Left ventricle myocardium inferior (tissue), 1 donor: ENCODE measurements at regions not wholly inside any gene's neighbourhood (a gene's known extent, or its start where the extent isn't known, plus 50 kb on each side); places are given as distances from the start of the nearest gene placed in this dataset.

Experiments
- DNase-seq: peaks from one replicate; pipeline ENCODE4 v3.0.0-alpha.2; 2020
- H3K27ac ChIP-seq: fragments of 200-600 bp; replicated peaks from 2 replicates; pipeline ENCODE4 v1.8.0; 2021
- H3K27me3 ChIP-seq: fragments of 200-600 bp; 2 replicates; pipeline ENCODE4 v1.8.0; 2021; ENCODE audit warnings: low read depth
- H3K36me3 ChIP-seq: fragments of 200-600 bp; 2 replicates; pipeline ENCODE4 v1.8.0; 2021
- H3K4me1 ChIP-seq: fragments of 200-600 bp; 2 replicates; pipeline ENCODE4 v1.8.0; 2021
- H3K4me3 ChIP-seq: fragments of 200-600 bp; 2 replicates; pipeline ENCODE4 v1.8.0; 2021; ENCODE audit warnings: mild to moderate bottlenecking, moderate library complexity
- H3K9me3 ChIP-seq: fragments of 200-600 bp; replicated peaks from 2 replicates; pipeline ENCODE4 v1.8.0; 2021
- intact Hi-C: fragments of 100-400 bp; cut with micrococcal nuclease; formaldehyde crosslinking; loops from one replicate; pipeline ENCODE4 v1.11.0; 2022
- TF ChIP-seq, protein P1 (sequence below): fragments of 200-600 bp; IDR thresholded peaks from 2 replicates; pipeline ENCODE4 v1.8.0; 2021; ENCODE audit warnings: antibody characterized with exemption, mild to moderate bottlenecking, borderline replicate concordance
- donor health status: DM: no; HTN: yes; CAD: no; lungs with severe emphysema.

DNA sequence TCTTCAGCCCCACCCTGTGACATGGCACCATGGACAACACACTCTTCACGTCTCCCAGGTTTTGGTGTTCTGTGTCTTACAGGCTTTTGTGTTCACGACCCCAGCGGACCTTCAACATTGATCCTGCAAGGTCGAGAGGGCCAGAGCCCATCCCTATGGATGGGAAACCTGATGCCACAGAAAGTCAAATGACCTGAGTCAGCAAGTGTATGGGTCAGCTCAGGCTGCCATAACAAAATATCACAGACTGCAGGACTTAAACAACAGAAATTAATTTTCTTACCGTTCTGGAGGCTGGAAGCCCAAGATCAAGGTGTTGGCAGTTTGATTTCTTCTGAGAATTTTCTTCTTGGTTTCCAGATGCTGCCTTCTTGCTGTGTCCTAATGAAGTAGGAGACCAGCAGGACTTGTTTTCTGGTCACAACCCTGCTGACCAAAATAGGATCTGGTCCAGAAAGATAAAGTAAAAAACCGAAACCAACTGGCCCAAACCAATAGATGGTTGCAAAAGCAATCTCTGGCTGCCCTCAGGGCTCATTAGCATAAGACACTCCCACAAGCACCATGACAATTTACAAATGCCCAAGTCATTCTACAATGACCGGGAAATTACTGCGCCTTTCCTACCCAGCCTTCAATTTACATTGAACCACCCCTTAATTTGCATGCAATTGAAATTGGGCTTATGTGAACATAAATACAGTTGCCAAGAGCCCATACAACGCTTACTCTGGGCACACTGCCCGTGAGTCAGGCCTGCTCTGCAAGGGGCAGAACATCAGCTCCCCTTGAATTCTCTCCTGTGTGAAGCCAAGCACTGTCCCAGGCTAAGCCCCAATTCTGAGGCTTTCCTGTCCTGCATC is 82.9 kb upstream of the SLC22A11 start:
- intact Hi-C loops = no loop called here
- H3K27me3 ChIP-seq = peaks cover 94% of the 10 kb centered on the region
- H3K9me3 ChIP-seq = peaks cover 11% of the 10 kb centered on the region
- no peaks in the 10 kb centered on the region for H3K4me1 ChIP-seq
- H3K27ac ChIP-seq = no peak overlapping the region
- DNase-seq = no peak
- TF ChIP-seq, protein P1, sequence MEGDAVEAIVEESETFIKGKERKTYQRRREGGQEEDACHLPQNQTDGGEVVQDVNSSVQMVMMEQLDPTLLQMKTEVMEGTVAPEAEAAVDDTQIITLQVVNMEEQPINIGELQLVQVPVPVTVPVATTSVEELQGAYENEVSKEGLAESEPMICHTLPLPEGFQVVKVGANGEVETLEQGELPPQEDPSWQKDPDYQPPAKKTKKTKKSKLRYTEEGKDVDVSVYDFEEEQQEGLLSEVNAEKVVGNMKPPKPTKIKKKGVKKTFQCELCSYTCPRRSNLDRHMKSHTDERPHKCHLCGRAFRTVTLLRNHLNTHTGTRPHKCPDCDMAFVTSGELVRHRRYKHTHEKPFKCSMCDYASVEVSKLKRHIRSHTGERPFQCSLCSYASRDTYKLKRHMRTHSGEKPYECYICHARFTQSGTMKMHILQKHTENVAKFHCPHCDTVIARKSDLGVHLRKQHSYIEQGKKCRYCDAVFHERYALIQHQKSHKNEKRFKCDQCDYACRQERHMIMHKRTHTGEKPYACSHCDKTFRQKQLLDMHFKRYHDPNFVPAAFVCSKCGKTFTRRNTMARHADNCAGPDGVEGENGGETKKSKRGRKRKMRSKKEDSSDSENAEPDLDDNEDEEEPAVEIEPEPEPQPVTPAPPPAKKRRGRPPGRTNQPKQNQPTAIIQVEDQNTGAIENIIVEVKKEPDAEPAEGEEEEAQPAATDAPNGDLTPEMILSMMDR = no peak
- H3K4me3 ChIP-seq = no peak overlapping the region
- H3K36me3 ChIP-seq = no peaks in the 10 kb centered on the region

GRCh38 chr11:64474680-64475079 is 81.1 kb upstream of the SLC22A11 start:
- Histone ChIP-seq H3K36me3 (no peaks in the 10 kb centered on the region), H3K4me3 (no peak overlapping the region), H3K27ac (no peak overlapping the region), H3K4me1 (no peaks in the 10 kb centered on the region), H3K27me3 (peaks cover 94% of the 10 kb centered on the region), H3K9me3 (peaks cover 11% of the 10 kb centered on the region)
- no peak for DNase-seq
- TF ChIP-seq, protein P1 = no peak
- intact Hi-C loops = no loop called here

DNA sequence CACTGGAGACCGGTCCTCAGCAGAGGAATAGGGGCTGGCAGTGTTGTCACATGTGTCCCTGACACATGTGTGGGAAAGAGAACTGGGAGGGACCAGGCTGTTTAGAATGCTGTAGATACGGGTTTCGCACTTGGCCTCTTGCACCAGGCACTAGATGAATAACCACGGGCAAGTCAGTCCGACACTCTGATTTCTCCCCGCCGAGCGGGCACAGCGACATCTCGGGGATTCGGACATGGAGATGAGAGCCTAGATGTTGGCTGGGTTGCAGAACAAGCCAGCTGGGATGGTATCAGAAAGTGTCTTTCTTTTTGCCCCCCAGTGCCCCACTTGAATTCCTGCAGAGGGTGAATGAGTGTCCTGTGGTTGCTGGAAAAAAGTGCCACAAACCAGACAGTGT is 80.6 kb upstream of the SLC22A11 start:
- Histone ChIP-seq H3K4me1 (no peaks in the 10 kb centered on the region), H3K4me3 (no peak overlapping the region), H3K36me3 (no peaks in the 10 kb centered on the region), H3K9me3 (peaks cover 10% of the 10 kb centered on the region), H3K27me3 (peaks cover 94% of the 10 kb centered on the region), H3K27ac (no peak overlapping the region)
- intact Hi-C loops = no loop called here
- no peak for DNase-seq
- TF ChIP-seq, protein P1 = no peak

DNA sequence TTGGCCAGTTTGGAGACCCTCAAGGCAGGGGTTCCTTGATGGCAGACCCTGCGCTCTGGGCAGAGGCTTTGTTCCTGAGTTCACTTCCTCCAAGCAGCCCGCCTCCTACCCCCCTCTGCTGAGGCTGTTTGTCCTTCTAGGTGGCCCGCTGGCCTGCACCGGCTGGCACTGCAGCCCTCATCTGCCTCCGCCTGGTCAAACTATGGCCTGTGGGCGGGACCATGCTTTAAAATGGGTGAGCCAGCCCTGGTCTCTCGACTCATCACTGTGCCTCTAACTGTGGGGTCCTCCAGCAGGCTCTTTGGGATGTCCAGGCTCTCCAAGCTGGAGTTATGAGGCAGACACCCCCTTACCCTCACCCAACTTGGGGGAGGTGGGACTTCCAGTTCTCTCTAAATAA is 78.9 kb upstream of the SLC22A11 start:
- no peak overlapping the region for H3K4me3 ChIP-seq
- intact Hi-C loops = no loop called here
- no peaks in the 10 kb centered on the region for H3K36me3 ChIP-seq
- H3K27ac ChIP-seq = no peak overlapping the region
- no peak for DNase-seq
- peaks cover 95% of the 10 kb centered on the region for H3K27me3 ChIP-seq
- TF ChIP-seq, protein P1 = no peak
- no peaks in the 10 kb centered on the region for H3K4me1 ChIP-seq
- H3K9me3 ChIP-seq = no peaks in the 10 kb centered on the region

DNA sequence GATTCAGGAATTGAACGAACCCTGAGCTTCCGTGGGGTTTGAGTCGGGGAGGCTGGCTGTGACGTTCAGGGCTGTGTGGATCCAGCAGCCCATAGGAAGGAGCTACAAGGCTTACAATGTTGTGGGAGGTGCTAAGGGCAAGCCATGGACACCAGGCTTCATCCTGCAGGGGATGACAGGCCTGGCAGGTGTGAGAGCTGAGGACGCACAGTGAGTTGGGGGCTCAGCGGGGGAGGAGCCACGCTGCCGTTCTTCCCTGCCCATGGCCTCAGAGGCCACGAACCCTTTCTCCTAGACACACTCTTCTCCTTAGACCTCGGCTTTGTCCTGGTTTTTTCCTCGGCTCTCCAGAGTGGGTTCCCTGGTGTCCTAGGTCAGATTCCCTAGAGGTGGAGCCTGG is 78.1 kb upstream of the SLC22A11 start:
- Histone ChIP-seq H3K9me3 (no peaks in the 10 kb centered on the region), H3K4me1 (no peaks in the 10 kb centered on the region), H3K27ac (no peak overlapping the region), H3K27me3 (peaks cover 95% of the 10 kb centered on the region), H3K36me3 (no peaks in the 10 kb centered on the region), H3K4me3 (no peak overlapping the region)
- intact Hi-C loops = no loop called here
- TF ChIP-seq, protein P1 = no peak
- no peak for DNase-seq
